Neuron (in vitro differentiated cells): ENCODE measurements at regions not wholly inside any gene's neighbourhood (a gene's known extent, or its start where the extent isn't known, plus 50 kb on each side); places are given as distances from the start of the nearest gene placed in this dataset.
"Not testable (repeated sequence)": the region's sequence is repeated elsewhere in the genome, so short reads cannot be mapped to it uniquely, and the experiment has no call there.

Experiments
- H2AFZ ChIP-seq: one replicate; pipeline ENCODE4 v1.6.1; 2013; ENCODE audit warnings: low read depth, mild to moderate bottlenecking, inconsistent platforms, low read length, moderate library complexity
- H3K27me3 ChIP-seq: one replicate; pipeline ENCODE4 v1.6.1; 2013; ENCODE audit warnings: low read length; ENCODE audit not compliant: insufficient read depth
- H3K36me3 ChIP-seq: one replicate; pipeline ENCODE4 v1.6.1; 2013; ENCODE audit warnings: low read length; ENCODE audit not compliant: insufficient read depth
- H3K4me1 ChIP-seq: one replicate; pipeline ENCODE4 v1.6.1; 2013; ENCODE audit warnings: low read length; ENCODE audit not compliant: insufficient read depth
- H3K4me3 ChIP-seq: 2 replicates; pipeline ENCODE4 v1.5.1; 2013; ENCODE audit warnings: mild to moderate bottlenecking, low read length, moderate library complexity
- H3K9me3 ChIP-seq: one replicate; pipeline ENCODE4 v1.6.1; 2013; ENCODE audit warnings: low read length

- Histone ChIP-seq H3K4me3 (no peak overlapping the region), H3K27me3 (no peaks in the 10 kb centered on the region), H2AFZ (peak overlapping the region; percentile 59), H3K36me3 (no peaks in the 10 kb centered on the region), H3K4me1 (peaks cover 18% of the 10 kb centered on the region), H3K9me3 (peaks cover 2% of the 10 kb centered on the region)
Measured at GRCh38 chr2:173571887-173572680, 217.4 kb downstream of the CDCA7 start.

DNA sequence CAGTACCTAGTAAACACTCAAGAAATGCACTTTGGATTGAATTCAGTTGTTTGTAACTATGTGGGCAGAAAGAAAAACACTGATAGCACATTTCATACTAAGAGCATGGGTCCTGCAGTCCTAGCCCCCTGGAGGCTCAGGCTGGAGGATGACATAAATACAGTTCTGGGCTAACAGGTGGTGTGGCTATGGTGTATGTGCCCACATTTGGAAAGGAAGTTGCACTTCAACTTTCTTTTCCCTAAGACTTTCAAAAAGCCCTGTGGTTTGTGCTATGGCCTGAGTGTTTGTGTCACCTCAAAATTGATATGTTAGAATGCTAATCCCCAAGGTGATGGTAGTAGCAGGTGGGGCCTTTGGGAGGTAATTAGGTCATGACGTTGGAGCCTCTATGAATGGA lies 218.2 kb downstream of the CDCA7 start:
- Histone ChIP-seq H3K4me3 (no peak overlapping the region), H3K4me1 (peaks cover 18% of the 10 kb centered on the region), H3K27me3 (no peaks in the 10 kb centered on the region), H3K36me3 (no peaks in the 10 kb centered on the region), H3K9me3 (peaks cover 2% of the 10 kb centered on the region), H2AFZ (no peak overlapping the region)

- not testable (repeated sequence) for H3K27me3 ChIP-seq, H3K36me3 ChIP-seq, H2AFZ ChIP-seq, H3K4me3 ChIP-seq, H3K9me3 ChIP-seq
- peaks cover 18% of the 10 kb centered on the region for H3K4me1 ChIP-seq
Measured at GRCh38 chr2:173573782-173574181, 219.1 kb downstream of the CDCA7 start.

DNA sequence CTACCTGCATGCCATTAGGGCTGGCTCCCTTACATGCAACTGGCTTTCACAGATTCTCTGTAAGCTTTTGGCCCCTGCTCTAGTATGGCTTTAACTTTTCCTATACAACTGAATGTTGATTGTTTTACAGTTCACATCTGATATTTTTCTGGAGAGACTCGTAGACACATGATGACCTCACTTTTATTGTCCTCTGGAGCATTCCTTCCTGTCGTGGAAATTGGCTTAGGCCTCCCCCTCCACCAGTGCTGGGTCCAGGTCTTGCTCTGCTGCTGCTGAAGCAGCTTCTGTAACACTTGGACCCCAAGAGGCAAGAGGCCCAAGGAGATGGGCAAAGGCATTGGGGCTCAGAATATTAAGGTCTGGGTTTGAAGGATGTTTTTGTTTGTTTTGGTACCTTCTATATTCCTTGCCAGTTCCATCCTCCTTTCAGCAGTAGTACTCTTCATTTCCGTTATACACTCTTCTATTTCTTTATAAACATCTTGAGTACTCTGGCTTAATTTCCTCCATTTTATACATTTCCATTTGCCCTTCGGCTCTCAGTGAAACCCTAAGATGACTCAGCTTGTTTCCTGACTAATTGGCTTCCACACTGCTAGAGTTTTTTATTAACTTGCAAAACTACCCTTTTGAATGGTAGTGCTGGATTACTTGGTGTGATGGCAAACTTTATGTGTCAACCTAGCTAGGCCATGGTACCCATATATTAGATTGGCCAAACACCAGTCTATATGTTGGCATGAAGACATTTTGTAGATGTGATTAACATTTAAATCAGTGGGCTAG lies 219.8 kb downstream of the CDCA7 start:
- no peaks in the 10 kb centered on the region for H3K27me3 ChIP-seq
- no peak overlapping the region for H3K4me3 ChIP-seq
- peaks cover 18% of the 10 kb centered on the region for H3K4me1 ChIP-seq
- peaks cover 4% of the 10 kb centered on the region for H3K9me3 ChIP-seq
- H3K36me3 ChIP-seq: no peaks in the 10 kb centered on the region
- no peak overlapping the region for H2AFZ ChIP-seq

GRCh38 chr2:173578404-173579107 lies 223.9 kb downstream of the CDCA7 start:
- no peak overlapping the region for H3K4me3 ChIP-seq
- no peaks in the 10 kb centered on the region for H3K36me3 ChIP-seq
- H3K9me3 ChIP-seq: peaks cover 4% of the 10 kb centered on the region
- H3K4me1 ChIP-seq: no peaks in the 10 kb centered on the region
- no peaks in the 10 kb centered on the region for H3K27me3 ChIP-seq
- H2AFZ ChIP-seq: no peak overlapping the region

DNA sequence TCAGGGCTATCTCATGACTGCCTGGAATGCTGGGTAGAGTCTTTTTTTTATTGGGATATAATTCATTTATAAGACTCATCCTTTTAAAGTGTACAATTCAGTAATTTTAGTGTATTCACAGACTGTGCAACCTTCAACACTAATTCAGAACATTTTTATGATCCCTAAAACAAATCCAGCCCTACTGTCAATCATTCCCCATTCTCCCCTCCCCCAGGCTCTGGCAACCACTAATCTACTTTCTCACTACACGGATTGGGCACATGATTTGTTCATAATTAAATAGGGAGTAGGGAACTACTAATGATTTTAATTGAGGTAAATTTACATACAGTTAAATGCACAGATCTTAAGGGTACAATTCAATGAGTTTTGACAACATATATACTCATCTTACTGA lies 225.7 kb downstream of the CDCA7 start:
- no peak overlapping the region for H2AFZ ChIP-seq
- peaks cover 6% of the 10 kb centered on the region for H3K4me1 ChIP-seq
- H3K27me3 ChIP-seq: no peaks in the 10 kb centered on the region
- H3K36me3 ChIP-seq: no peaks in the 10 kb centered on the region
- no peak overlapping the region for H3K4me3 ChIP-seq
- H3K9me3 ChIP-seq: peaks cover 4% of the 10 kb centered on the region

DNA sequence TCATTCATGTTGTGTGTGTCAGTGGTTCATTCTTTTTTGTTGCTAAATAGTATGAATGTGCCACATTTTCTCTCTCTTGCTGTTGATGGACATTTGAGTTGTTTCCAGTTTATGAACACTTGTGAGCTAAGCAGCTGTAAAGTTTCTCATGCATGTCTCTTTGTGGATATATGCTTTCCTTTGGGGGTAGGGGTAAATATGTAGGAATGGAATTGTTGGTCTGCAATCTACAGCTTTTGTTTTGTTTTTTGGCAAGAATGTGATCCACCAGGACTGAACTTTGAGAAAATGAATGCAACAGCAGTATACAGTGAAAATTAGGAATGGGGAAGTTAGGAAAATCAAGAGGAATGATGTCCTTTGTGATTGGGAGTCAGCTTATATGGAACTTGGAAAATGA lies 226.3 kb downstream of the CDCA7 start:
- no peak overlapping the region for H2AFZ ChIP-seq
- H3K27me3 ChIP-seq: no peaks in the 10 kb centered on the region
- no peak overlapping the region for H3K4me3 ChIP-seq
- no peaks in the 10 kb centered on the region for H3K36me3 ChIP-seq
- peaks cover 2% of the 10 kb centered on the region for H3K9me3 ChIP-seq
- H3K4me1 ChIP-seq: peaks cover 8% of the 10 kb centered on the region

DNA sequence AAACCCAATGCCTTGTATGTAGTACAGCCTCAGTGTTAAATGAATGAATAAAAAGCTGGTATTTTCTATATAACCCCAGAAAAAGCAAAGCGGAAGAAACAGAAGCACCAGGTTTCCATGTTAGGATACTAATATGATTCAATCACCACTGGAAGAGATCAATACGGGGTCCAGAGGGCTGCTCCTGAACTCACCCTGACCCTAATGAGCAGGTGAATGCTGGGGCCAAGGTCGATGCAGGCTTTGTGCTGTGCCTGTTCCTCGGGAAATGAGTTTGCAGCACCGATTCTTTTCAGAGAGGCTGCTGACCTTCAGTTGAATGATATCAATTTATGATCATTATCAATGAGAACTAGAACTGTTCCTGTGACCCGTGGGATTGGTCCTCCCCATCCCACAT lies 228.5 kb downstream of the CDCA7 start:
- Histone ChIP-seq H2AFZ (no peak overlapping the region), H3K4me1 (peaks cover 8% of the 10 kb centered on the region), H3K27me3 (no peaks in the 10 kb centered on the region), H3K36me3 (no peaks in the 10 kb centered on the region), H3K9me3 (peaks cover 2% of the 10 kb centered on the region), H3K4me3 (no peak overlapping the region)

- H3K36me3 ChIP-seq: no peaks in the 10 kb centered on the region
- no peak overlapping the region for H3K4me3 ChIP-seq
- peaks cover 8% of the 10 kb centered on the region for H3K4me1 ChIP-seq
- H3K9me3 ChIP-seq: no peaks in the 10 kb centered on the region
- no peak overlapping the region for H2AFZ ChIP-seq
- no peaks in the 10 kb centered on the region for H3K27me3 ChIP-seq
Measured at GRCh38 chr2:173584000-173584399, 229.3 kb downstream of the CDCA7 start.

DNA sequence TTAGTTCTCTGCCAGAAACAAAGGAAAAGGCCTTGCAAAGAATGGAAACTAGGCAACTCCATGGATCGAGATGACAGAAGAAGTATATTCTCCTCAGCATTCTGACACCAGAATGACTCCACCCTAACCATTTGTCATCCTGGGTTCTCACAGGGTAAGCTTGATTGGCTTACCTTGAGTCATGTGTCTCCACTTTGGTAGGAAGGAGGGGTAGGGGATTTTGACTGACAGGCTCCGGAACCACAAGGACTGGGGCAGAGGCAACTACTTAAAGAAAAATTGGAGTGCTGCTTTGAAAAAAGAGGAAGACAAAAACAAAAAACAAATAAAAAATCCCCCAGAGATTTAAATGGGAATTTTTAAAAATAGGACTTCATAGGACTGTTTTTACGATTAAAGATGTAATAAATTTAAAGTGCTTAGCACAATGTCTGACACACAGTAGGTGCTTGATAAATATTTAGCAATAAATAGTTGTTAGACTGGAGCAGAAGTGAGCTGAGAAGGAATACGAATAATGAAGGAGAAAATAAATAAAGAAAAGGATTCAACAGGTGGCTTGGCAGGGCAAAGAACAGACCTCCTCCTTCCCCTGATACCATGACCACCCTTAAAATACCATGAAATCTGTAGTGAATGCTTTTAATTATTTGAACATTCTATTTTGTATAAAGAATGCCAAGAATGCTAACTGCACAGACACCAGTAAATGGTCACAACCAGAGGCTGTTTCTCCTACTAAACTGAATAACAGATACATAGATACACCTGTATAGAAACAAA lies 230.2 kb downstream of the CDCA7 start:
- H3K27me3 ChIP-seq: no peaks in the 10 kb centered on the region
- H3K4me3 ChIP-seq: no peak overlapping the region
- no peaks in the 10 kb centered on the region for H3K36me3 ChIP-seq
- no peak overlapping the region for H2AFZ ChIP-seq
- H3K4me1 ChIP-seq: peaks cover 16% of the 10 kb centered on the region
- H3K9me3 ChIP-seq: no peaks in the 10 kb centered on the region

DNA sequence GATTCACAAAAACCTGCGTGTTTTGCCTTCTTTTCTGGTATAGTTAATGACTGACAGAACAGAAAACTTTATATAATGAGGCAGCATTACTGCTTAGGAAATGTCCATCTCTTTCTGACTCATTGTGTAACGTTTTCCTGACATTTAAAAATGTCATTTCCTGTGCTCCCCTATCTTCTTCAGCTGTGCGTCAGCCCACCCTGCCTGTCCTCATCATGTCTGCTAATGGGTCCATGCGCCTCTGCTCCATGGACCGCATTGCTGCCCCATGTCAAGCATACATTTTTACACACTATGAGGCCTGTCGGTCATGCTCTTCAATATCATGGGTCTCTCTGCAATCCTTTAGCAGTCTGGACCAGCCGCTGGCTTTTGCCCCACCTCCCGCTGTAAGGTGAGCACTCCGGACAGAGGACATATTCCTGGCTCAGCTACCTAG lies 234.3 kb downstream of the CDCA7 start:
- Histone ChIP-seq H3K4me1 (peaks cover 24% of the 10 kb centered on the region), H2AFZ (no peak overlapping the region), H3K9me3 (peaks cover 9% of the 10 kb centered on the region), H3K27me3 (no peaks in the 10 kb centered on the region), H3K36me3 (no peaks in the 10 kb centered on the region), H3K4me3 (no peak overlapping the region)

DNA sequence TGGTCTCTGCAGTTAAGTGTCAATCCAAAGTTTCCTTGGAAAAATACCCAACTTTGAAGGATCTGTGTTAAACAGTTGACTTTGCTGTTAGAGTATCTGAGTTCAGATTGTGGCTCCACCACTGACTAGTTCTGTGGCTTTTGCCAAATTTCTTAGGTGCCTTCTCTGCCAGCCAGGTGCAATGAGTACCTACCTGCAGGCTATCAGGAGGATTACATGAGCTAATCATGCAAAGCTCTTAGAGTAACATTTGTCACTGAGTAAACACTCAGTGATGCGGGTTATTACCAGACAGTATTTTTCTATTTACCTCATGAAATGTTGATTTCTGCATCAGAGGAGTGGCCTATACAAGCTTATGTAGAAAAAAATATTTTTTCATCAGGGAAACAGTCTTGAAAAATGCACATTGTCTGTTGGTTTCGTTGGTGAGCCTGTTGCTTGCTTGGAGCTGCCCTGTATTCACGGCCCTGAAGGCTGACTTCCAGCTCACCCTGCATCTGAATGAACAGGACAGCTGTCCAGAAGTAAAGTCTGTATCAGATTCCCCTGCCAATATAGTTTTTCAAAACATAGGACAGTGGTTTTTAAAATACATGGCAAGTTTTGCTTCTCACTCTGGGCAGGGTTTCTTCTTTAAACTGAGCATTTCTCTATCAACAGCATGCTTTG lies 235.1 kb downstream of the CDCA7 start:
- Histone ChIP-seq H2AFZ (no peak overlapping the region), H3K9me3 (peaks cover 9% of the 10 kb centered on the region), H3K4me1 (peaks cover 22% of the 10 kb centered on the region), H3K36me3 (no peaks in the 10 kb centered on the region), H3K27me3 (no peaks in the 10 kb centered on the region), H3K4me3 (no peak overlapping the region)
